GM12878 (cell line): ENCODE measurements at regions not wholly inside any gene's neighbourhood (a gene's known extent, or its start where the extent isn't known, plus 50 kb on each side); places are given as distances from the start of the nearest gene placed in this dataset.

Experiments used
- ATAC-seq: fragments of 200-7000 bp; cut with Tn5 transposase; 3 replicates; pipeline ENCODE4 v1.9.1; 2020; ENCODE audit warnings: mild to moderate bottlenecking, moderate library complexity
- BruUV-seq: library from RNA; stranded (reverse); fragments of 400-500 nt; replicated peaks from 2 replicates; lab custom pipeline; 2021; lab: Mats Ljungman, UMichigan
- CTCF ChIA-PET: fragments of 300-600 bp; sonication (Branson Sonifier 250); formaldehyde crosslinking; extraction: SDS; loops from one replicate; lab custom pipeline; 2021; ENCODE audit warnings: inconsistent platforms; lab: Yijun Ruan, JAX
- POLR2A ChIA-PET: fragments of 350-600 bp; formaldehyde crosslinking; extraction: SDS; loops from one replicate; lab custom pipeline; 2021; ENCODE audit warnings: inconsistent platforms; lab: Charles Lee
- RAD21 ChIA-PET: fragments of 300-600 bp; sonication (Branson Sonifier 250); formaldehyde crosslinking; loops from one replicate; lab custom pipeline; 2023; ENCODE audit warnings: antibody characterized with exemption; ENCODE audit not compliant: unreplicated experiment; lab: Charles Lee
- SMC1A ChIA-PET: fragments of 300-600 bp; sonication (Branson Sonifier 250); formaldehyde crosslinking; loops from one replicate; lab custom pipeline; 2023; ENCODE audit not compliant: unreplicated experiment, uncharacterized antibody; lab: Charles Lee
- DNase-seq: peaks from one replicate; pipeline ENCODE4 v3.0.0-alpha.2; 2011; ENCODE audit warnings: low read depth, low spot score
- FAIRE-seq: peaks from 3 replicates; lab custom pipeline; 2011; peaks lifted over from hg19 to GRCh38; lab: Jason Lieb, UNC
- H2AFZ ChIP-seq: 2 replicates; pipeline ENCODE4 v1.6.0; 2011; ENCODE audit warnings: low read depth, low read length, control low read depth; ENCODE audit not compliant: control insufficient read depth
- H3K27ac ChIP-seq: 2 replicates; pipeline ENCODE4 v1.5.1; 2011; ENCODE audit warnings: control low read depth; ENCODE audit not compliant: control insufficient read depth, insufficient read depth
- H3K27me3 ChIP-seq, 2 experiments: replicated peaks in 1 of 2; 2 replicates each; pipeline versions ENCODE4 v1.6.0 to v1.6.1; 2011; ENCODE audit warnings: low read length in 1 of 2; ENCODE audit not compliant: control insufficient read depth in 2 of 2, insufficient read depth in 2 of 2
- H3K36me3 ChIP-seq, 2 experiments: 2 replicates each; pipeline ENCODE4 v1.5.1; 2011; ENCODE audit warnings: low read length in 1 of 2; ENCODE audit not compliant: control insufficient read depth in 2 of 2, insufficient read depth in 2 of 2
- H3K4me1 ChIP-seq: 2 replicates; pipeline ENCODE4 v1.6.1; 2011; ENCODE audit warnings: mild to moderate bottlenecking, low read length, moderate library complexity, mixed read lengths; ENCODE audit not compliant: control insufficient read depth, insufficient read depth
- H3K4me2 ChIP-seq: 2 replicates; pipeline ENCODE4 v1.6.0; 2011; ENCODE audit warnings: control low read depth; ENCODE audit not compliant: control insufficient read depth, insufficient read depth
- H3K4me3 ChIP-seq: fragments of 200-600 bp; sonication (generic); 2 replicates; pipeline ENCODE4 v1.5.1; 2016
- H3K79me2 ChIP-seq: 2 replicates; pipeline ENCODE4 v1.6.0; 2011; ENCODE audit warnings: low read length; ENCODE audit not compliant: control insufficient read depth, insufficient read depth
- H3K9ac ChIP-seq: 2 replicates; pipeline ENCODE4 v1.8.0; 2011; ENCODE audit warnings: low read length, control low read depth, mixed read lengths; ENCODE audit not compliant: control insufficient read depth, insufficient read depth
- H3K9me3 ChIP-seq: replicated peaks from 3 replicates; pipeline ENCODE4 v1.5.1; 2011; ENCODE audit warnings: mild to moderate bottlenecking, low read length; ENCODE audit not compliant: control insufficient read depth, insufficient read depth
- H4K20me1 ChIP-seq: 2 replicates; pipeline ENCODE4 v1.6.0; 2011; ENCODE audit not compliant: control insufficient read depth, insufficient read depth
- BCL11A ChIP-seq: IDR thresholded peaks from 2 replicates; pipeline ENCODE4 v1.6.1; 2011; ENCODE audit warnings: low read depth, low read length
- BMI1 ChIP-seq: fragments of 450-650 bp; IDR thresholded peaks from 2 replicates; pipeline ENCODE4 v1.6.1; 2016; ENCODE audit warnings: mild to moderate bottlenecking, moderate library complexity, borderline replicate concordance
- DPF2 ChIP-seq: fragments of 450-650 bp; IDR thresholded peaks from 2 replicates; pipeline ENCODE4 v1.6.1; 2017; ENCODE audit warnings: mild to moderate bottlenecking
- FOXM1 ChIP-seq: IDR thresholded peaks from 2 replicates; pipeline ENCODE4 v1.6.1; 2012; ENCODE audit warnings: low read depth, mild to moderate bottlenecking, inconsistent platforms, low read length, moderate library complexity
- GABPA ChIP-seq: IDR thresholded peaks from 2 replicates; pipeline ENCODE4 v1.6.1; 2014; ENCODE audit warnings: antibody characterized with exemption, low read depth, mild to moderate bottlenecking, inconsistent platforms
- KLF5 ChIP-seq: fragments of 450-650 bp; IDR thresholded peaks from 2 replicates; pipeline ENCODE4 v1.6.1; 2014; ENCODE audit warnings: mild to moderate bottlenecking; ENCODE audit not compliant: partially characterized antibody
- MEF2B ChIP-seq: fragments of 450-650 bp; IDR thresholded peaks from 2 replicates; pipeline ENCODE4 v1.6.1; 2018; ENCODE audit warnings: mild to moderate bottlenecking, moderate library complexity; ENCODE audit not compliant: partially characterized antibody, poor library complexity, severe bottlenecking
- SMAD5 ChIP-seq: IDR thresholded peaks from 2 replicates; pipeline ENCODE4 v1.6.1; 2016; ENCODE audit warnings: antibody characterized with exemption, low read depth
- SUPT20H ChIP-seq: IDR thresholded peaks from 2 replicates; pipeline ENCODE4 v1.6.1; 2011; ENCODE audit warnings: low read depth, mild to moderate bottlenecking, low read length, moderate library complexity, borderline replicate concordance; ENCODE audit not compliant: control insufficient read depth
- YY1 ChIP-seq: IDR thresholded peaks from 2 replicates; pipeline ENCODE4 v1.6.1; 2011; ENCODE audit warnings: low read depth, mild to moderate bottlenecking, low read length
- ZSCAN29 ChIP-seq: fragments of 450-650 bp; IDR thresholded peaks from 2 replicates; pipeline ENCODE4 v1.6.1; 2017; ENCODE audit warnings: mild to moderate bottlenecking, moderate library complexity
- WGBS: methylation state at CpG from one replicate; pipeline ENCODE4 v1.1.6; 2016; ENCODE audit warnings: low lambda C conversion rate; ENCODE audit not compliant: insufficient replicate concordance, insufficient coverage; ENCODE audit errors: missing lambda C conversion rate; 5-methylcytosine and 5-hydroxymethylcytosine counted together
- in situ Hi-C: fragments of 300-500 bp; cut with MboI; formaldehyde crosslinking; loops from 9 replicates; pipeline ENCODE4 v1.14.3; 2018; ENCODE audit warnings: mixed read lengths
- intact Hi-C: fragments of 100-400 bp; cut with micrococcal nuclease; formaldehyde crosslinking; loops from one replicate; pipeline ENCODE4 v1.14.2; 2022; ENCODE audit not compliant: unreplicated experiment

DNA sequence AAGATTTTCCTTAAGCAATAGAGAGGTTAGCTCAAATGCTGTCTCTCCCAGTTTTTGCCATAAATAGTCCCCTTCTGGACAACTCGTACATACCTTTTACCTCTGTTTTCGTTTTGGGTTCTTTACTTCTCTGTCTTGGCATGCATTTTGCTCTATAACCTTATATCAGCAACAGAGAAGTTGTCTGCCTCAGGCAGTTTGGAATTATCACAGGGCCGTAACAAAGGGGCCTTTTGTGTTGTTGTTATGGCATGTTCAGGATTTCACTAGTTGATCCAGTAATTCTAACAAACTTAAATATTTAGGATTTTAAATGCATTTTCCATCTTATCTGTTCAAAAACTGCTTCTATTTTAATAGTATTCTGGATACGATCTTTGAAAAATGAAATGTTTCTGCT, 259.8 kb downstream of the CD109 start:
- H3K36me3 ChIP-seq, result no peaks in the 10 kb centered on the region
- no peak overlapping the region for H3K4me2 ChIP-seq
- FAIRE-seq (no peak), ATAC-seq (no peak), DNase-seq (no peak)
- H3K27ac ChIP-seq, result no peak overlapping the region
- H3K9ac ChIP-seq, result no peak overlapping the region
- BruUV-seq, result no TSS peak
- no peaks in the 10 kb centered on the region for H3K27me3 ChIP-seq
- RAD21 ChIA-PET, result no interaction called here
- in situ Hi-C loops, result no loop called here
- no peak for TF ChIP-seq ZSCAN29
- H3K79me2 ChIP-seq, result no peaks in the 10 kb centered on the region
- POLR2A ChIA-PET, result no interaction called here
- WGBS, result 15% methylated on average over 4 of the region's 4 CpGs
- no peaks in the 10 kb centered on the region for H3K9me3 ChIP-seq
- SMC1A ChIA-PET, result no interaction called here
- H4K20me1 ChIP-seq, result no peaks in the 10 kb centered on the region
- H2AFZ ChIP-seq, result no peak overlapping the region
- no peak overlapping the region for H3K4me3 ChIP-seq
- CTCF ChIA-PET, result no interaction called here
- intact Hi-C loops, result no loop called here
- no peaks in the 10 kb centered on the region for H3K4me1 ChIP-seq

DNA sequence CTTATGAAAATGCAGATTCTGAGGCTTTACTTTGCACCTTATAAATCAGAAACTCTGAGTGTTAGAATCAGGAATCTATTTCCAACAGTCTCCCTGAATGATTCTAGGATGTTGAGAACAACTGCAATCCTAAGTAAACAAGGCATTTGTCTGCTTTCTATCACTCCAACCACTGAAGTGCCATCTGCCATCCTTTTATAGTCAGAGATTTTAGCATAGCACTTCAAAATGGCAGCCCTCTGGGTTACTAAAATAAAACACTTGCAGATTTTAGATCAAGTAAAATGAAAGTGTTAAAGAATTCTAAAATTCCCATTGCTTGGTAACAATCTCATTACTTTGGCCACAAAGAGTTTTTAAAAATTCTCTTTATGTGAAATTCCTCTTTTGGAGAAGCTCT, 258.9 kb downstream of the CD109 start:
- no peak overlapping the region for H2AFZ ChIP-seq
- BruUV-seq, result no TSS peak
- H3K36me3 ChIP-seq, result no peaks in the 10 kb centered on the region
- no peaks in the 10 kb centered on the region for H3K4me1 ChIP-seq
- SMC1A ChIA-PET, result no interaction called here
- no peaks in the 10 kb centered on the region for H3K9me3 ChIP-seq
- H3K27ac ChIP-seq, result no peak overlapping the region
- in situ Hi-C loops, result no loop called here
- no peak for TF ChIP-seq FOXM1
- no peak for TF ChIP-seq YY1
- no peak for TF ChIP-seq GABPA
- TF ChIP-seq BMI1, result no peak
- TF ChIP-seq SMAD5, result no peak
- TF ChIP-seq SUPT20H, result no peak
- TF ChIP-seq KLF5, result no peak
- TF ChIP-seq MEF2B, result no peak
- TF ChIP-seq BCL11A, result no peak
- TF ChIP-seq DPF2, result no peak
- TF ChIP-seq, all 136 proteins: peak for 0
- FAIRE-seq, result no peak
- intact Hi-C loops, result no loop called here
- DNase-seq, result no peak
- Histone ChIP-seq H3K9ac (no peak overlapping the region), H3K79me2 (no peaks in the 10 kb centered on the region), H3K4me3 (no peak overlapping the region), H3K4me2 (no peak overlapping the region), H3K27me3 (no peaks in the 10 kb centered on the region), H4K20me1 (no peaks in the 10 kb centered on the region)
- RAD21 ChIA-PET, result no interaction called here
- CTCF ChIA-PET, result interaction anchor here (0.7 kb wide), 1 partner anchor 212 kb away, joined by 3 read pairs; no protein-coding TSS in a partner anchor
- POLR2A ChIA-PET, result no interaction called here
- ATAC-seq, result no peak
